Right ventricle myocardium inferior (tissue), 1 donor: ENCODE measurements at regions not wholly inside any gene's neighbourhood (a gene's known extent, or its start where the extent isn't known, plus 50 kb on each side); places are given as distances from the start of the nearest gene placed in this dataset.
"Not testable (repeated sequence)": the region's sequence is repeated elsewhere in the genome, so short reads cannot be mapped to it uniquely, and the experiment has no call there.

Experiments
- ATAC-seq: fragments of 200-7000 bp; cut with Tn5 transposase; one replicate; pipeline ENCODE4 v1.9.1; 2020; ENCODE audit warnings: mild to moderate bottlenecking, moderate library complexity
- DNase-seq: peaks from one replicate; pipeline ENCODE4 v3.0.0; 2021; ENCODE audit errors: missing footprints
- intact Hi-C: fragments of 100-400 bp; cut with DNase I; formaldehyde crosslinking; loops from one replicate; pipeline ENCODE4 v1.11.0; 2022
- donor health status: DM: no; HTN: yes; CAD: no; lungs with severe emphysema.

DNA sequence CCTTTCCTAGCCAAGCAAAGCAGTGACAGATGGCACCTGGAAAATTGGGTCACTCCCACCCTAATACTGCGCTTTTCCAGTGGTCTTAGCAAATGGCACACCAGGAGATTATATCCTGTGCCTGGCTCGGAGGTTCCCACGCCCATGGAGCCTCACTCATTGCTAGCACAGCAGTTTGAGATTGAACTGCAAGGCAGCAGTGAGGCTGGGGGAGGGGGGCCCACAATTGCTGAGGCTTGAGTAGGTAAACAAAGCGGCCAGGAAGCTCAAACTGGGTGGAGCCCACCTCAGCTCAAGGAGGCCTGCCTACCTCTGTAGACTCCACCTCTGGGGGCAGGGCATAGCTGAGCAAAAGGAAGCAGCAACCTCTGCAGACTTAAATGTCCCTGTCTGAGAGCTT lies 635.0 kb downstream of the C12orf50 start:
- intact Hi-C loops, ATAC-seq: not testable (repeated sequence)
- peak; percentile 56 for DNase-seq

DNA sequence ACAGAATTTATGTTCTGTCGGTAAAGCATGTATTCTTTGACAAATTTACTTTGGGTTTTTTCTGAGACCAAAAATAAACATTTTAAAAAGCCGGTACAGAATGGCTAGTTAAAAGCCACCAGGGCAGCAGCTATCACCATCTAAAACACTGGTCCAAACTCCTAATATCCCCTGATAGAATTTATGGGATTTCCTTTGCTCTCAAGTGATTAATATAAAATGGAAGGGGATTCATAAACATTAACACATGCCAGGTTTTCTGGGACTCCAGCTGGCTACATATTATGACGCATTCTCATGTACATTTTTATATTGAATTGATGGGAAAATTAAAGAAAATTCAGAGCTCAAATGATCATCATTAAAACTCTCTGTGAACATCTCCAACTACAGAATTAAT lies 640.8 kb downstream of the C12orf50 start:
- intact Hi-C loops = no loop called here
- no peak for DNase-seq
- no peak for ATAC-seq

DNA sequence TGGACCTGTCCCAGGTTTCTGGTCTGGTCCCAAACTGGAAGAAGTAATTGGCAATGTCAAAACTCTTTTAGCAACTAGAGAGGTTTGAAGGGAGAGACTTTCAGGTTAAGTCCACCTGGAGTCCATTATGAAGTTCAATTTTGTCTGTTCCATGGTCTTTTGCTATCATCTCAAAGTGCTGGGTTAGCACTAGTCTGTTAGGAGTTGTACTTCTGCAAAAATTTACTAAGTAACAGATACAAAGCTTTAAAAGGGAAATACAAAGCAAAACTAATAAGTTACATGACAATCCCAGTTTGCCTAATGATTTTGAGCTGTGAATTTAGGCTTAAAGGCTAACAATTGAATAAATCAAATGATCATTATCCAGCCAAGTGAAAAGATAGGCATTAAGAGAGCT lies 643.9 kb downstream of the C12orf50 start:
- DNase-seq (no peak), ATAC-seq (no peak)
- intact Hi-C loops = no loop called here

DNA sequence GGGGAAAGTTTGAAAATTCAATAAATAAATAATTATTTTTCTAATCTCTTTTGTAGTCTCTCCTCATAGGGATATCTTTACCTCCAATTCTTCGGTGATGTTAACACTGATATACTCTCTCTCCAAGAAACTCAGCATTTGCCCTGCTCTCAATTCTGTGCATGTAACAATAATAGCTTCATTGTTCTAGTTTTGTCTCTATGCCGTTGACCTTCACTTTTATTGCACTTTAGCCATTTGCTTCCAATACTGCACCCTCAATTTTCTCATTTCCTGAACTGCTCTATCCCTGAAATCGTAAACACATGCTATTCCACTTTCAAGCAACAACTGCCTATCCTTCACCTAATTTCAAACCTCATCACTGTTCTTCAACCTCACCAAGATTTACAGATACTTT lies 645.0 kb downstream of the C12orf50 start:
- intact Hi-C loops = no loop called here
- DNase-seq = no peak
- no peak for ATAC-seq

DNA sequence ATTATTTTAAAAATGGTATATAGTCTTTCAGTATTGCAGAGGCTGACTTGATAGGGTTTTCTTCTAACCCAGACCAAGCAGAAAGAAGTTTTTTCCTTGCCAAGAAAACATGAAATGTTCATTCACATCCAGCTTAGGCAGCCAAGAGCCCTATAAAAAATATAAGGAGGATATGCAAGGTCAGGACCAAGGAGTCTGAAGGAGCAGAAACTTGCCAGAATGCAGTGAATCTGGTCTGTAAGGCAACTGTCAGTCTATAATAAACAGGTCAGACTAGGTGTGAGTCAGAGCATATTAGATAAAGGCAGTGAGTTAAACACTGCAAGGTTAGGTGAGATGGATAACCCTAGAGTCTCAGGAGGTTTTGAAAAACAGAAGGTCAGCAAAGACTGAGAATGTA lies 645.5 kb downstream of the C12orf50 start:
- no peak for DNase-seq
- intact Hi-C loops = no loop called here
- no peak for ATAC-seq

DNA sequence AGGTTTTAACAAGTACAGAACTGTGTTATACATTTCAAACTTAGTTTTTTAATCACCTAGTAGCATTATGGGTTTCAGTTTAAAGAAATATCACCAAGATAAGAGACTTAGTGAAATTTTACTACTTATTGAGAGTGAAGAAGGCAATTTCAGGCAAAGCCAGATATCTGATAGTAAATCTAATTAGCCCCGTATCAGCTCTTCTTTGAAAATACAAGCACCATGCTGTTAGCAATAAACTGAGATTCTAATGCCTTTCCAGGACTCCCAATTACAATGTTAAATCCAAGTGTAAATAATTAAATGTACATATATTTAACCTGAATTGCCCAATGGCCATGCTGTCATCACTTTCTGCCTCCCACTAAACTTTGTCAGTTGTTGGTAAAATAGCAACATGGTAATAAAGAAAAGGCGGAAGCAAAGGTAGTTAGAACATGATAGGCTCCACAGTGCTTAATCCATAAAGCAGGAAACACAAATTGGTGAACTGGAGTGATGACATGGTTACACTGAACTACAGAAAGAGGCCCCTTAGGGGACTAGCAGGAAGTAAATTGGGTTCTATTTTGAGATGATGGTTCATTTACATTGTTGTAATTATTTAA lies 646.1 kb downstream of the C12orf50 start:
- no peak for ATAC-seq
- no peak for DNase-seq

DNA sequence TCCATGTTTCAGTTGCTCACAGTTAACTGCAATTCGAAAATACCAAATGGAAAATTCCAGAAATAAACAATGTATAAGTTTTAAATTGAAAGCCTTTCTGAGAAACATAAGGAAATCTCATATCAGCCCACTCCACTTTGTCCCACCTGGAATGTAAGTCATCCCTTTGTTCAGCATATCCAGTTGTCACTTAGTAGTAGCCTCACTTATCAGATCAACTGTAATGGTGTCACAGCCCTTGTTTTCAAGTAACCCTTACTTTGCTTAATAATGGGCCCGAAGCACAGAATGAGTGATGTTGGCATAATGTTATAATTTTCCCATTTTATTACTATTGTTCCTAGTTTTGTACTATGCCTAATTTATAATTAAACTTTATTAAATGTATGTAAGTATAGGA lies 646.8 kb downstream of the C12orf50 start:
- ATAC-seq = no peak
- intact Hi-C loops = no loop called here
- DNase-seq = no peak

More for the DNA sequence above, 646.1 kb downstream of the C12orf50 start:
- intact Hi-C loops = no loop called here

DNA sequence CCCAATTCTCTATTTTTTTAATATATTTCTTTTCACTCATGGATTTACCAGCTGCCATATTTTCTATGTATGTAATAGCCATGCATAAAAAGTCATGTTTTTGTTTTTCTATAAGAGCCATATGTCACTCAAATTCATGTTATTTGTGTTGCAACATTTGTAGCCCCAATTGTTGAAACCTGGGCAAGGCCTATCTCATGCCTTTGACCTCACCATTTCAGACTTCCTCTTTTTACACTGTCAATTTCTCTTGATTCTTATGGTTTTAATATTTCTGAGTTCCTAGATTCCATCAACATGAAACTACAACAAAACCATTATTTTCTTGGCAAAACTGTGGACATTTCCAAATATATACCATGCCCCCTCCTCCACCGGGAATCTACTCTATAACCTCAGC lies 647.5 kb downstream of the C12orf50 start:
- intact Hi-C loops = no loop called here
- ATAC-seq = no peak
- DNase-seq = no peak

DNA sequence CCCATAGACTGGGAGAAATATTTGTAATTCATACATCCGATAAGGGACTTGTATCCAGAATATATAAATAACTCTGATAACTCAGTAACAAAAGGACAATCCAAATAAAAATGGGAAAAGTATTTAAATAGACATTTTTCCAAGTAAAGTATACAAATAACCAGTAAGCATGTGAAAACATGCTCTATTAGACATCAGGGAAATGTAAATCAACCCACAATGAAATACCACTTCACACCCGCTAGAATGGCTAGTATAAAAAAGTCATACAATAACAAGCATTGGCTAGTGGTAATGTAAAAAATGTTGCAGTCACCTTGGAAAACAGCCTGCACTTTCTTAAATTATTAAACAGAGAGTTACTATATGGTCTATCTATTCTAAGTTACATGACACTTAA lies 650.7 kb downstream of the C12orf50 start:
- ATAC-seq = no peak
- intact Hi-C loops = no loop called here
- DNase-seq = no peak

DNA sequence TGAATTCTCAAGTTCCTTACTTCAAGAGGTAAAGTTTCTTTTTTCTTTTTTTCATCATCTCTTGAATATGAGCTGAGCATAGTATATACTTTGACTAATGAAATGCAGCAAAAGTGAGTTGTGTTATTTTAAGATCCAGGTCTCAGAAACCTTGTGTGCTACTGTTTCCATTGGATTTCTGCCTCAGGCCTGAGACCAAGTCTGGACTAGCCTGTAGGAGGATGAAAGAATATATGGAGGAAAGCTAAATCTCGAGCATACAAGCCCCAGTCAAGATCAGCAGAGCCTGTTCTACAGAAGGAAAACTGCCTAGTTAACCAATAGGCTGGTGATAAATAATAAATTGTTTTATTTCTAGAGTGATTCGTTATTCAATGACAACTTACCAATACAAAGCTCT lies 652.5 kb downstream of the C12orf50 start:
- DNase-seq (no peak), ATAC-seq (no peak)
- intact Hi-C loops = no loop called here

DNA sequence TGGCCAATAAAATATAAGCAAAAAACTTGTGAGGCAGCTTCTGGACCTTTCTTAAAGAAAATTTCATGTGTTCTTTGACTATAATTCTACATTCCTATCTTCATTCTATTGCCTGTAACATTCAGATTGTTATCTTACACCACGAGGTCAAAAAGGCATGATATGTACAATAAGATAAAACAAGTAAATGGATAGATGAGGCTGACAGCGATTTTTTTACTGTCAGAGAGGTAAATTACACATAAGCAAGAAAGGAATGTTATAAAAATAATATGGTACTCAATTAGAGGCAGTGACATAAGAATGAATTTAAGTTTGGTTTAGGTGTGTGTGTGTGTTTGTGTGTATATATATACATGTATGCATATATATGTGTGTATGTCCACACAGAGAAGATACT lies 660.0 kb downstream of the C12orf50 start:
- DNase-seq (no peak), ATAC-seq (no peak)
- intact Hi-C loops = no loop called here

DNA sequence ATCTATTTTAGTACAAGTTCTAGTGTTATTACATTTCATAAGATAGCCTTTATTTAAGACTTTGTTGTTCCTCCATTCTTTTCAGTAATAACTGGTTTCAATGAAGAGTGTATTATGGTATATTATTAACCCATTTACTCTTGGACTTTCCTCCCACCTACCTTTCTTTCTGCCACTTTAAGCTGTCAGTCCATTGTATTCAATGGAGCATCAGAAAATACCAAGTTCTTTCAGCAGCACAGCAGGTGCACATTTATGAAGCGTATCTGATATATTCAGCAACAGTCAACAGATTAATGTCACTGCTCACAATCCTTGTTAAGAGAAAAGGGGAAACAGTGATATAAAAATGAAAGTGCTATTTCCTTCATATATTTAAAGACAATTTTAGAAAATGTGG lies 660.9 kb downstream of the C12orf50 start:
- DNase-seq (no peak), ATAC-seq (no peak)
- intact Hi-C loops = no loop called here

DNA sequence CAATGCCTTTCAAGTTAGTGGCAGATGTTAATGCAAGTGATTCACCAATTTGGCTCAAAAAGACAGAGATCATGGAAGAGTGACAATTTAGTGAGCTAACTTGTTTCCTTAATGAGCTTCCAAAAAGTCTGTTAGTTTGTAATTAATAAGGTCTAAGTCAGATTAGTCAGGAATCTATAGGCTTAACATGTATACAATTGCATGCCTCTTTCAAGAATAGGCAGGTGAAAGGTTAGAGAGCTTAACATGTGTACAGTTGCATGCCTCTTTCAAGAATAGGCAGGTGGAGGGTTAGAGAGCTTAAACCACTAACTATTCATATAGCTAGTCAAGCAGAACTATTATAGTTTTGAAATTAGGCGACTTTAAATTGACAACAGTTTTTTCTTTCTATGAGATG lies 663.8 kb downstream of the C12orf50 start:
- ATAC-seq (no peak), DNase-seq (no peak)
- intact Hi-C loops = no loop called here

DNA sequence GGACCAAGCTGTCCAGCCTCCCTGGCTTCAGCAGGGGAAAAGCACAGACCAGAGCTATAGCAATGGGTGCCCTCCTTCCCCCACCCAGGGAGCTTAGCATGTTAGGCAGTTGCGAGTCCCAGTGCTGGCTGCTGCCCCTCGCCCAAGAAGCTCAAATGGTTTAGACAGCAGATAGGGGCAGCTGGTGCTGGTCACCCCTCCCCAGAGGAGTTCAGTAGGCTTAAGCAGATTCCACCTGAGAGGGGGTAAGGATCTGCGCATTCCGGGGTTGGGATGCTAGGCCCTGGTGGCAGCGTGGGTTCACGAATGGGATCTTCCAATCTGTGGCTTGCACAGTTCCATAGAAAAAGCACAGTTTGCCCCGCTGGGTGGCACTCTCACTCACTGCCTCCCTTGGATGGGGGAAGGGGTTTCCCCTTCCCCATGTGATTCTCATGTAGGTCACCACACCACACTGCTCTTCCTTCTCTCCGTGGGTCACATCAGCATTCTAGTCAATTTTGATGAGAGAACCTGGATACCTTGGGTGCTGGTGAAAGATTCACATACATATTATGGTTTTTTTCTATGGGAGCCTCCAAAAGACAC lies 665.6 kb downstream of the C12orf50 start:
- intact Hi-C loops = no loop called here
- ATAC-seq = no peak
- peak; percentile 25 for DNase-seq

DNA sequence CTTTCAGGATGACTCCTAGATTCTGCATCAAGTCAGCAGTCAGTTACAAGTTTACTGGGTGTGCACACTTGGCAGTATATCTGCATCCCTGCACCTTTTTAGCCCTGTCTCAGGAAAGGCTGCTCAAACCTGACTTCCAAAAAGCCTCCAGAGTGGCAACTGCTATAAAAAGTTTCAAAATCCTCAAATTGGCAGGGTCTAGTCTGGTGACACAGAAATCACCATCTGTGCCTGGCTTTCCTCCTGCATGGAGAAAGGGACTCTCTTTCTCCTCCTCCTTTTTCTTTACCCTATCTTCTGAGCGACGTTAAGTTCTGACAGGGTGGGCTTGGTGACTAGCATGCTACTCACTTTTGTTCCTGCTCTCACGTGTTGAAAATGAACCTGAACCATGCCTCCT lies 679.5 kb downstream of the C12orf50 start:
- DNase-seq (no peak), ATAC-seq (no peak)
- intact Hi-C loops = no loop called here

DNA sequence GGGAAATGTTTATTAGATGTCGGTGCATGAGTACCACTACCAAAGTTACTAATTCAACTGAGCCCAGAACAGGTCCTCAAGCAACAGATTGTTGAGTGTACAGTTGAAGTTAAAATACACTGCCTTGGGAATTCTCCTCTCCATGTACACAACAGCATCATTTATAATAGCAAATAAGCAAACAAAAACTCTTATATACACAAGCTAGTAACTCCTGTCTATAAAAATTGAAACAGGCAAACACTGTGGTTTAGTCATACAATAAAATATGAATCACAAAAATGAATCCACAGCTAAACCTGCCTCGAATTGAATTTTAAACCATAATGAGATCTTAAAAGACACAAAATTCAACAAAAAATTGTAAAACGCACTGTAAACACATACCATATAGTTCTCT lies 681.1 kb downstream of the C12orf50 start:
- no peak for DNase-seq
- intact Hi-C loops = no loop called here
- ATAC-seq = no peak

DNA sequence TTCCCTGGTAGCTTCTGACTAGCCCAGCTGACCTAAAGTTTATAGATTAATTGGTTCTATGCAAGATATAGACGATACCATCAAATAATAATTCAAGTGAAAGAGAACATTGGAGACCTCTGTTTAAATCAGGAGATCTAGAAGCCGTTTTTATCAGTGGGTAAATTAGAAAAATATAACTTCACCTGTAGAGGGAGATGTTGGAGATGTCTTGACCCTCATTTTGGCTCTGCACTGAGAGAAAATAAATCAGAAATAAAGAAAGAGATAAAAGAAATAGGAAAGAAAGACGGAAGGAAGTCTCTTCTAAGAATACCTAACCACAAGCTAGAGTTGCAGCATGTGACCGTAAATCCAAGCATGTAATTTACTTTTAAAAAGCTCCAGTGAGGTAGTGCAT lies 684.5 kb downstream of the C12orf50 start:
- intact Hi-C loops = no loop called here
- no peak for DNase-seq
- ATAC-seq = no peak

DNA sequence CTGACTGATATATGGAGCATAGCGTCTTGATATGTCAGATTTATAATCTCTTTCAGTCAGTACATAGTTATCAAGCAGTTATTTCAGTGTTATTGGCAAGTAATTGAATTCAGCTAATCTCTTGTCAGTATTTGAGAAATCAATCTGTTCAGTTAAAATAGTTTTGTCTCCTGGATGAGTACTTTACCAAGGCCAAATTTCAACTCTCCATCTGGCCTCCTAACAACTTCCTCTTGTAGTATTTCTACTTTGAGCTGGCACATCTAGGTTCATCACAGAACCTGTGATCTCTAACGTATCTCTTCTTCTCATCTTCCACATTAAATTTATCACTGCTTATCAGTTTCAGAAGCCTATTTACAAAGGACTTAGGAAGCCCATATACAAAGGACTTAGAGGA lies 690.5 kb downstream of the C12orf50 start:
- ATAC-seq (no peak), DNase-seq (no peak)
- intact Hi-C loops = no loop called here

DNA sequence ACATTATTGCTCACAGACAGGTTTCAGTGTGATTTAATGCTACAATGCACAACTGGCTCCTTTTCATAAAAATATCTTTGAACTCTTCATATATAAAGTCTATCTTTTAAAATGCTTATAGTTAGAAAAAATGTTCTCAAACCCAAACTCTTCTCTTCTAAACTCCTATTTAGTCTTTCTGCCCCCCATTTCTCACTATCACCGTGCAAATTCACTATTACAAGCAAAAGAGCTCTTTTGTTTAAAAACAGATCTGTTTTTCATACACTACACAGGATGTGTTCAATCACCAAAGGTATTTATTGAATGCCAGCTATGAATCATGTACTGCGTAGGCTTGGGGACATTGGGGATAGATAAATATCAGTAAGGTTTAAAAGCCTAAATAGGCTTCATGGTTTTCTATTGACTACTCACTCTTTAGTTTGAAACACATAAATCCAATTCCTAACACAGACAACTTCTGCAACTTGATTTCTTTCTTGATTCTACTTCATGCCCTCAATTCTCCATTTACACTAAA lies 692.3 kb downstream of the C12orf50 start:
- intact Hi-C loops = no loop called here
- no peak for DNase-seq
- no peak for ATAC-seq

DNA sequence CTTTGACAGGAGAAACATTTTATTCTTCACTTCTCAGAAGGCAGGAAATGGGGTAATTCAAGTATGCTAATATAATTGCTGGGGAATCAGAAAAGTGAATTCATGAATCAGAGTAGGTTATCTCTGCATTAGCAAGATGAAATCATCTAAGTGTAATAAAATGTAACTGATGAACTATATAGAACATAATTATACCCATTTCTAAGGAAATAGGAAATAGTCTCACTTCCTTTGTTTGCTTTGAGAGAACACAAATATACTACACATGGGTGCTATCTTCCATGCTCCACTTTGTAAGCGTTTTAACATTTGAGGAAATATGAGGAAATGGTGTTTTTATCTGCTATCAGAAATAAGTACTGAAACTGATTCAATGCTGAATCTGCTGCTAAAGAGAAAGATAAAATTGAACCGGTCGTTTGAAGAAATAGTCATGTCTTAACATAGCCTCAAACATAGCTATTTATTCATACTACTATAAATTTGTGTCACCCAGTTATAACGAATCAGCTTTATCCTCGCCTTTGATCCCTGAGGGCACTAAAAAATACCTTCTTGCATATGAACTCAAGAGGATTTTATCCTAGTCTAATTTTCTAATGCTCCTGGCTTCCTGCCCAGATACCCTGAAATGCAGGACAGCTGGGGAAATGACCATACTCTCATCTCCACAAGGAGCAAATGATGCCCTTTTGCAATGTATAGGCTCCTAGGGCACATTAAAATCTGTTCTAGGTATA lies 696.0 kb downstream of the C12orf50 start:
- no peak for ATAC-seq
- no peak for DNase-seq
- intact Hi-C loops = no loop called here
